HG02981 (cell line): ENCODE measurements at regions not wholly inside any gene's neighbourhood (a gene's known extent, or its start where the extent isn't known, plus 50 kb on each side); places are given as distances from the start of the nearest gene placed in this dataset.

Source experiments
- ATAC-seq: cut with Tn5 transposase; IDR thresholded peaks from one replicate; pipeline ENCODE4 v1.9.1; 2021; ENCODE audit warnings: mild to moderate bottlenecking, moderate library complexity; ENCODE audit not compliant: unreplicated experiment

DNA sequence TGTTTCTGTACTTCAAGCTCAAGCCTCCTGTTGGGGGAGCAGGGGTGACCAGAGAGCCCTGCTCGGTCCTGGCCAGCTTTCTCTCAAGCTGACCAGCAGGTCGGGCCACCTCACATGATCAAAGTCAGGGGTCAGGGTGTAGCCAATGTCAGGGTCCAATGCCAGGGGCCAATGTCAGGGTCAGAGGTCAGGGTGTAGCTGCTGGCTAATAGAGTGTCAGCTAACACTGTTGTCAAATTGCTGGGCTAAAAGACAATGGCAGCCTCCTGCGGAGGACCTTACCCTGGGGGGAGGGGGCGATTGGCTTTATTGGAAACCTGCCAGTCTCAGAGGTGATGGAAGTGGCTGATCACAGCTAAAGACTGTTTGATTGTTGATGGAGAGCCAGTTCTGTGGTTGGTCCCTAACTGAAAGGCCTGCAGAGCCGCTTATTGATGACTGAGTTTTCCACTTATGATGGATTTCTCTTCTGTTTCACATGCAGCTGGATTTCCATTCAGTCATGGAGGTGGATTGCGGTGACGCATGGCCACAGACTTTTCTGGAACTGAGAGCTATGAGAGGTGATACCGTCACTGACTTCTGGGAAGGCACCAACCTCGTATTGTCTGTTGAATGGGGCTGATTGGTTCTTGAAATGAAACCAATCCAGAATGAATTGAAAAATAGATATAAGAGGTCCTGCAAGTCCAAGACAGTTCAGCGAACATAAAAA lies 97.4 kb upstream of the ZFHX3 start:
- ATAC-seq, result no peak

- ATAC-seq, result no peak
These were observed 95.9 kb upstream of the ZFHX3 start for GRCh38 chr16:73143576-73144422.

- ATAC-seq, result no peak
These were observed 95.1 kb upstream of the ZFHX3 start for GRCh38 chr16:73143002-73143401.

GRCh38 chr16:73142053-73142854 lies 94.3 kb upstream of the ZFHX3 start:
- ATAC-seq, result no peak

- ATAC-seq, result no peak
These were observed 93.0 kb upstream of the ZFHX3 start for GRCh38 chr16:73140929-73141328.

DNA sequence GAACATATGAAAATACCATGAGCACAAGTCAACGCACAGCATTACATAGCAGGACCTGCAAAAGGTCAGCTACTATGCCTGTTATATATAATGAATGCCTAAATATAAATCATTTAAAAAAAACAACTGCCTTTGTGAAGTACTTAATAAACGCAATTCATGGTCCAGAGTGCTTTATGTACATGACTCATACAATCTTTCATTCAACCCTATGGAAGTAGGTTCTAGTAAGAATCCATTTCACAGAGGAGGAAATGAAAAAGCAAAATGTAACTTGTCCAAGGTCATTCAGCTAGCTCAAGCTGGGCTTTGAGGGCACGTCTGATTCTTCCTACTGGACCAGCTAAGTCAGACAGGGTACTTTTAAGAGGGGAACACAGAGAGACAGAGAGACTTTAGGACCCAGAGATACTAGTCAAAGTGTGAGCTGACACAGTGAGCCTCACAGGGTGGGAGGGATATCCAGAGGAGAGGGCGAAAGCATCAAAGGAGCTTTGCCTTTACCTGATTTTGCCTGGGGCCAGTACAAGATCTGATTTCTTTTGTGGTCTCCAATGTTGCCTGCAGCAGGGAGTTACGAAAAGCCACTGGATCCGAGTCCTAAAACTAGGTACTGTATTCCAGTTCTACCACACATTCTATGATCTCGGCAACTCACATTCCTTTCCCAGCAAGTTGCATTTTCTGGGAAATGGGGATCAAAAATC lies 83.4 kb upstream of the ZFHX3 start:
- ATAC-seq, result no peak

GRCh38 chr16:73129455-73129854 lies 81.5 kb upstream of the ZFHX3 start:
- ATAC-seq, result no peak

GRCh38 chr16:73126525-73126853 lies 78.6 kb upstream of the ZFHX3 start:
- no peak for ATAC-seq

DNA sequence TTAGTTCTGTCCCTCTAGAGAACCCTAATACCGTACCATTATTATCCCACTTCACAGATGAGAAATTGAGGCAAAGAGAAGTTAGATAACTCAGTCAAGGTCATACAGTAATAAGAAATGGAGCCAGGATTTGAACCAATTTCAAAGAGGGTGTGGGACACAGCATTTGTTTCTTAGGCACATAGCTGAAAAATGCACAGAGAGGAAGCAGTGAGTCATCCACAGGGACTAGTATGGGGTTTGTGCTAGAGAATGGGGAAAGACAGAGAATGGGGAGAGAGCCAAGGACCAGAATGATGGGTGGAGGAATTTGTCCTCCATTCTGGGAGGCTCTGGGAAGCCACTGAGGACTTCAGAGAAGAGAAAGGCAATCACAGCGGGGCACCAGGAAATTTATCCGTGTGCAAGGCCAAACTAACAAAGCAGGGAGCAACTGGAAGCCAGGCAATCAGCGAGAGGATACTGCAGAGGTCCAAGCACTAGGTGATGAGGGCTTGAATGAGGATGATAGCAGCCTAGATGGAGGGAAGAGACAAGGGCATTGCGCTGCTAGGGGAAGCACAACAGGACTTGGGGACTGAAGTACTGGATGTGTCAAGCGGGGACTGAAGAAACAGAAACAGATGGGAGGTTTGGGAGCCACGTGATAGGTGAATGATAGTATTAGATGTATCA lies 78.1 kb upstream of the ZFHX3 start:
- ATAC-seq, result no peak

DNA sequence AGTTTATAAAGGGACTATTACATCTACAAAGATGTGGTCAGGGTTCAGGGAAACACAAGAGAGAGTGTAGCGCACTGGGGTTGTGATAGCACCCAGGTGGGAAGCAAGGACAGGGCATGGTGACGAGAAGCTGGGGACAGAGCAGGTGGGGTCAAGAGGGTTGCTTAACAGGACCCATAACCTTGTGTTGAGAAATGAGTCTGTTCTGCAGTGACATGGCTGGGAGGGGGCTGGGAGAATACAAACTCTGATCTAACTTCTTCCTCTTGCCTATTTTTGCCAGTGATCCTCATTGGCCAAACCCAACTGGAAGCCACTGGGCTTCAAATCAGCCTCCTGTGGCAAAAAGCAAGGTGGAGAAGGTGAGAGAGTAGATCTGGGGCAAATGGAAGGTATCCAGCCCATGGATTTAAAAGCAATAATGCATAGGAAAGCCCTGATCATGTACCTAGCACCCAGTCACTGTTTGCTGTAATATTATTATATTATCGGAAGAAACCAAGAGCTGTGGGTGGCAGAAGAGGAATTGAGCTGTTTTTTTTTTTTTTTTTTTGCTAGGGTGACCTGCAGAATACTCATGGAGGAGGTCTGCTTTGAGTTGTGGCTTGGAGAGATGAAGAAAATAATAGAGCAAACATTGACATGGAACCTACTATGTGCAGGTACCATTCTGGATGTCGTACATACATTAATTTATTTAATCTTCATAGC lies 76.9 kb upstream of the ZFHX3 start:
- ATAC-seq, result no peak

DNA sequence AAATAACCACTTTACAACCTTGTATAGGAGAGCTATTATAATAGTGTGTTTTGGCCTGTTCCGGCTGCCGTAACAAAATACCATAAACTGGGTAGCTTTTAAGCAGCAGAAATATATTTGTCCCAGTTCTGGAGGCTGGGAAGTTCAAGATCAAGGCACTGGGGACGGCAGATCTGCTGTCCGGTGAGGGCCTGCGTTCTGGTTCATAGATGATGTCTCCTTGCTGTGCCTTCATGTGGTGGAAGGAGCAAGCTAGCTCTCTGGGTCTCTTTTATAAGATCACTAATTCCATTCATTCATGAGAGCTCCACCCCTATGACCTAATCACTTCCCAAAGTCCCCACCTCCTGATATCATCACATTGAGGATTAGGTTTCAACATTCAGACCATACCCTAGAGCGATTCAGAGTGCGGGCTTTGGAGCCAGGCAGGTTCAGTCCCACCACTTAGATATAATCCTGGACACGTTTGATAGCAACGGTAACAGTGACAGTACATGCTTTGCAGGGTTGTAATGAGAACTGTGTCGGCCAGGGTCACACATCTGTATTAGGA lies 76.2 kb upstream of the ZFHX3 start:
- no peak for ATAC-seq

DNA sequence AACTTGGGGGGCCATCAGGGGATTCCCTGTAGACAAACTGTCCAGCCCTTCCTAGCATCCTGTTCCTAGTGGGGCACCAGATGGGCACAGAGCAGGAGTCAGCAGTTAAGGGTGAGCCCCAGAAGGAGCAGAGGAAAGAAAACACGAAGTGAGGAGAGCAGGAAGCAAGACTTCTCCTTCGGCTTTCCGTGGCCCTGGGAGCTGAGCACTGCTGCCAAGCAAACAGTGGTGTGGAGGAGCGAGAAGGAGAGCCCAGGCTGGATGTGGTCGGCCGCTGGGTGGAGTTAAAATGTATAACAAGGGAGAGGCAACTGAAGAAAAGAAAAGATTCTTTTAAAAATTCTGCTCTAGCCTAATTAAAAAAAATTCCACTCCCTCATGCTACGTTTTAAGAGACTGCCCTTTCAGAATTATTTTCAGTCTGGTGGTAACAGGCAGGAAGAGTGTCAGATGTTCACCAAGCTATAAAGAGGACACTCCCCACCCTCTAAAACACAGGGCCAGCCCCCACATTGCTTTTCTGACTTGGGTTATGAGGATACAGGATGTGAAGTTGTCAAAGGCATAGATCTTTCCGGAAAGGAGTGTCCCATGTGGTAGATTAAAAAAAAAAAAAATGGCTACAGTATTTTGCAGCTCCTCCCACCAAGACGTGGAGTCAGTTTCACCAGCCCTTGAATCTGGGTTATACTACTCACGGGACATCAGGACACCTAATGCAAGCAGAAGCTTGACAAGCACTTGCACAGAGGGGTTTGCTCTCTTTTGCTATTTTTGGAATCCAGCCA lies 74.9 kb upstream of the ZFHX3 start:
- ATAC-seq, result no peak

- ATAC-seq, result no peak
These were observed 68.6 kb upstream of the ZFHX3 start for GRCh38 chr16:73116576-73116975.

DNA sequence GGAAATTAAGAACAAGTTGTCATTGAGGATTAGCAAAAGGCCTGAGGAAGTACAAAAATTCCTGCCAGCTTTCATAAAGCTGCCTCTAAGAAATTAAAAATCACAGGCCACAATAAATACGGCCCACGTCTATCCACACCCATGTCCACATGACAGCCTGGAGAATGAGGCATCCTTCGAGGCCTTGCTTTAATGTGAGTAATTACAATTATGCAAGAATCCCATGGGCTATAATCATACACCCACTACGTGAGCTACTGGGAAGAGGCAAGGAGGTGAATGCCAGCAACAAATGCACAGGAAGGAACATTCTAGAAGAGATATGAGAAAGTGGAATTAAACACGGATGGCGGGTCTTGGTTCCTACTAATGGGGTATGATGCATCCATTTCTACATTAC lies 65.4 kb upstream of the ZFHX3 start:
- no peak for ATAC-seq

DNA sequence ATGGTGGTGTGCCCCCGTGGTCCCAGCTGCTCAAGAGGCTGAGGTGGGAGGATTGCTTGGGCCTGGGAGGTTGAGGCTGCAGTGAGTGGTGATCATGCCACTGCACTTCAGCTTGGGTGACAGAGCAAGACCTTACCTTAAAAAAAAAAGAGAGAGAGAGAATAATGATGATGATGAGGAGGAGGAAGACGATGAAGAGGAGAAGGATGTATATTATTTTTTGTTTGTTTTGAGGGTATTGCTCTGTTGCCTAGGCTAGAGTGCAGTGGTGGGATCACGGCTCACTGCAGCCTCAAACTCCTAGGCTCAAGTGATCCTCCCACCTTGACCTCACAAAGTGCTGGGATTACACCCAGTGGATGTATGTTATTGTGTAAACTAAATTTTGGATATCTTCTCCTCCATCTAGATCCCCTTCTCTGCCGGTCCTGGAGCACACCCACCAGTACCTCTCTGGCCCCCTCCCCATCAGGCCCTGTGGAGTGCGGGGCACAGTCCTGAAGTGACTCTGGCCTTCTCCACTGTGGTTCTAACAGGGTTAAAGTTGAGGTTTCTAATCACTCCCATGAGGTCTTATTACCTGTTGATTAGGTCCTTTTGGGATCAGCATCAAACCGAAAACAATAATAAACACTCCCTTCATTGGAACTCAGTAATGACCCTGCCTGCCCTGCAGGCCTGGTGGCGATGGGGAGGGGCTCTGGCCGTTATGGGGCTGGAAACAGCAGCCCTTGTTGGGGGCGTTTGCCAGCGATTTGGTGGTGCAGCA lies 60.5 kb upstream of the ZFHX3 start:
- no peak for ATAC-seq

- ATAC-seq, result no peak
These were observed 59.4 kb upstream of the ZFHX3 start for GRCh38 chr16:73107371-73107770.

- ATAC-seq, result no peak
These were observed 58.6 kb upstream of the ZFHX3 start for GRCh38 chr16:73106329-73107034.
